Osteoblast (primary cell): ENCODE measurements at regions not wholly inside any gene's neighbourhood (a gene's known extent, or its start where the extent isn't known, plus 50 kb on each side); places are given as distances from the start of the nearest gene placed in this dataset.
"Not testable (repeated sequence)": the region's sequence is repeated elsewhere in the genome, so short reads cannot be mapped to it uniquely, and the experiment has no call there.

Source experiments
- DNase-seq: peaks from one replicate; pipeline ENCODE4 v3.0.0; 2011; ENCODE audit warnings: low spot score, mixed read lengths; ENCODE audit not compliant: insufficient read length; ENCODE audit errors: missing footprints
- H2AFZ ChIP-seq: 2 replicates; pipeline ENCODE4 v1.6.0; 2011; ENCODE audit warnings: mild to moderate bottlenecking, low read length
- H3K27ac ChIP-seq: 2 replicates; pipeline ENCODE4 v1.5.1; 2011; ENCODE audit warnings: mild to moderate bottlenecking, low read depth, low read length, moderate library complexity
- H3K27me3 ChIP-seq: 2 replicates; pipeline ENCODE4 v1.6.0; 2012; ENCODE audit warnings: mild to moderate bottlenecking, control low read depth, inconsistent platforms, low read length, moderate library complexity; ENCODE audit not compliant: insufficient read depth
- H3K36me3 ChIP-seq: 2 replicates; pipeline ENCODE4 v1.5.1; 2011; ENCODE audit warnings: mild to moderate bottlenecking, low read length, control low read depth, moderate library complexity; ENCODE audit not compliant: insufficient read depth
- H3K4me1 ChIP-seq: 2 replicates; pipeline ENCODE4 v1.5.1; 2011; ENCODE audit warnings: mild to moderate bottlenecking, low read length, control low read depth, moderate library complexity; ENCODE audit not compliant: insufficient read depth
- H3K4me2 ChIP-seq: 2 replicates; pipeline ENCODE4 v1.6.0; 2011; ENCODE audit warnings: mild to moderate bottlenecking, low read length; ENCODE audit not compliant: insufficient read depth
- H3K4me3 ChIP-seq: fragments of 200-600 bp; sonication (generic); 3 replicates; pipeline ENCODE4 v1.5.1; 2012; ENCODE audit warnings: mild to moderate bottlenecking, low read length, inconsistent platforms; ENCODE audit not compliant: insufficient read depth
- H3K79me2 ChIP-seq: 2 replicates; pipeline ENCODE4 v1.6.0; 2012; ENCODE audit warnings: mild to moderate bottlenecking, low read length, control low read depth, inconsistent platforms; ENCODE audit not compliant: insufficient read depth
- H3K9me3 ChIP-seq: 2 replicates; pipeline ENCODE4 v1.5.1; 2011; ENCODE audit warnings: low read depth, low read length, control low read depth
- H4K20me1 ChIP-seq: 2 replicates; pipeline ENCODE4 v1.6.0; 2012; ENCODE audit warnings: mild to moderate bottlenecking, low read length, control low read depth; ENCODE audit not compliant: insufficient read depth
- CTCF ChIP-seq: IDR thresholded peaks from 2 replicates; pipeline ENCODE4 v1.5.1; 2011; ENCODE audit warnings: mild to moderate bottlenecking, low read depth, low read length, moderate library complexity; ENCODE audit errors: extremely low read depth

GRCh38 chr3:5357089-5357488 lies 169.6 kb downstream of the EDEM1 start:
- Histone ChIP-seq H4K20me1 (no peaks in the 10 kb centered on the region), H2AFZ (no peak overlapping the region), H3K4me2 (no peak overlapping the region), H3K27me3 (no peaks in the 10 kb centered on the region), H3K9me3 (no peaks in the 10 kb centered on the region), H3K4me1 (no peaks in the 10 kb centered on the region), H3K36me3 (no peaks in the 10 kb centered on the region), H3K27ac (no peak overlapping the region), H3K4me3 (no peak overlapping the region), H3K79me2 (no peaks in the 10 kb centered on the region)
- no peak for DNase-seq
- TF ChIP-seq CTCF = no peak

DNA sequence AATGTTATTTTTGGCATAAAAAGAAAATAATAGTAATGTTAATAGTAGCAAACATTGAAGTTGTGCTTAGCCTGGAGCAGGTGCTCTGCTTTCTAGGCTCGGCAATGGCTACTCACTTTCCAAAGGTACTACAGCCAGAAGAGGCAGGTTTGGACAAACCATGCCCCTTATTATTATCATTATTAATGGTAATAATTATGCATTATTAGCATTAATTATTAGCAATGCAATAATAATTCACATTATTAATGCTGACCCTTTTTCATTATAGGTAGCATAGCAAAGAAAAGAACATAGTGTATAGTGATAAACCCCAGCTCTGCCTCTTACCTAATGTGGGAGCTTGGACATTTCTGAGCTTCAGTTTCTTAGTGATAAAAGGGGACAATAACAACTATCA lies 171.4 kb downstream of the EDEM1 start:
- Histone ChIP-seq H3K27ac (no peak overlapping the region), H4K20me1 (no peaks in the 10 kb centered on the region), H3K4me2 (no peak overlapping the region), H2AFZ (no peak overlapping the region), H3K27me3 (no peaks in the 10 kb centered on the region), H3K36me3 (no peaks in the 10 kb centered on the region), H3K4me1 (no peaks in the 10 kb centered on the region), H3K79me2 (no peaks in the 10 kb centered on the region), H3K4me3 (no peak overlapping the region), H3K9me3 (no peaks in the 10 kb centered on the region)
- no peak for TF ChIP-seq CTCF
- DNase-seq = no peak

- H3K4me1 ChIP-seq = no peaks in the 10 kb centered on the region
- no peak overlapping the region for H3K27ac ChIP-seq
- H3K79me2 ChIP-seq = no peaks in the 10 kb centered on the region
- TF ChIP-seq CTCF = no peak
- no peak for DNase-seq
- no peaks in the 10 kb centered on the region for H3K36me3 ChIP-seq
- H2AFZ ChIP-seq = no peak overlapping the region
- H3K4me2 ChIP-seq = no peak overlapping the region
- H4K20me1 ChIP-seq = no peaks in the 10 kb centered on the region
- H3K27me3 ChIP-seq = no peaks in the 10 kb centered on the region
- H3K4me3 ChIP-seq = no peak overlapping the region
- no peaks in the 10 kb centered on the region for H3K9me3 ChIP-seq
Measured at GRCh38 chr3:5360453-5360852, 172.9 kb downstream of the EDEM1 start.

DNA sequence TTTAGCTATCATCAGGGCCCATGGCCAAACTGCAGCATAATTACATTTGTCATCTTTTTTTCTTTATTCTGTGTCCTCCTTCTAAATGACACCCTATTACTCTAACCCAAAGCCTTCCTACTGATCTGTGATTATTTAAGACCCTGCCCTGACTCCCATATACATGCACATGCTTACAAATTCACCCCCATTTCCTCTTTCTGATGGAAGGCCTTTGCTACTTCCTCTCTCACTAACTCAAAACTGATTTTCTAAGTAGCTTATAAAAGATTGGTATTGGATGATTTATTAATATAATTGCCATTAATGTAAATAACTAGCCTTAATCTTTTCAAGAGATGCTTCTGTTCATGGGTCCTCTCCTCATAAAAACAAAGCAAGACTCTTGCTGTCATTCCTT lies 179.2 kb downstream of the EDEM1 start:
- Histone ChIP-seq H3K27me3 (no peaks in the 10 kb centered on the region), H3K9me3 (no peaks in the 10 kb centered on the region), H3K79me2 (no peaks in the 10 kb centered on the region), H3K4me2 (no peak overlapping the region), H3K4me3 (no peak overlapping the region), H3K27ac (no peak overlapping the region), H3K36me3 (no peaks in the 10 kb centered on the region), H4K20me1 (no peaks in the 10 kb centered on the region), H2AFZ (no peak overlapping the region), H3K4me1 (no peaks in the 10 kb centered on the region)
- DNase-seq = no peak
- TF ChIP-seq CTCF = no peak

- DNase-seq, H2AFZ ChIP-seq, H3K4me3 ChIP-seq, H3K27me3 ChIP-seq, H3K4me2 ChIP-seq, H3K9me3 ChIP-seq, H3K4me1 ChIP-seq, H3K79me2 ChIP-seq, H4K20me1 ChIP-seq, H3K27ac ChIP-seq, H3K36me3 ChIP-seq: not testable (repeated sequence)
Measured at GRCh38 chr3:5371555-5371954, 184.0 kb downstream of the EDEM1 start.
